ENCODE measurements at regions not wholly inside any gene's neighbourhood (a gene's known extent, or its start where the extent isn't known, plus 50 kb on each side); places are given as distances from the start of the nearest gene placed in this dataset.

DNA sequence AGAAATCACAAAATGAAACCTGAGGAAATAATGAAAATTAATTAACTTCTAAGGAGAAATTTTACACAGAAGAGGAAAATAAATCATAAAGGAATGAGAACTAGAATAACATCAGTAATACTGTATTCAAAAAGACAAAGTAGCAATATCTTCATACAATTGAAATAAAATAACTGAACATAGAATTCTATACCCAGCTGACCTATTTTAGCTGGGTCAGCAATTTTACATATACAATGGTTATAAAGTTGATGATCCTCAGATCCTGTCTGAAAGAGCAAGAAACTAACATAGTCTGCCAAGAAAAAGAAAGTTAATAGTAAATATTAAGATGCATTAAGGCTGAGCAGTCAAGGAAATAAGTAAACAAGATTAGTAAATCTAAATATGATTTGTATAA lies 93.0 kb upstream of the P3H2 start:
- no peak for DNase-seq
- TF ChIP-seq, protein P1, sequence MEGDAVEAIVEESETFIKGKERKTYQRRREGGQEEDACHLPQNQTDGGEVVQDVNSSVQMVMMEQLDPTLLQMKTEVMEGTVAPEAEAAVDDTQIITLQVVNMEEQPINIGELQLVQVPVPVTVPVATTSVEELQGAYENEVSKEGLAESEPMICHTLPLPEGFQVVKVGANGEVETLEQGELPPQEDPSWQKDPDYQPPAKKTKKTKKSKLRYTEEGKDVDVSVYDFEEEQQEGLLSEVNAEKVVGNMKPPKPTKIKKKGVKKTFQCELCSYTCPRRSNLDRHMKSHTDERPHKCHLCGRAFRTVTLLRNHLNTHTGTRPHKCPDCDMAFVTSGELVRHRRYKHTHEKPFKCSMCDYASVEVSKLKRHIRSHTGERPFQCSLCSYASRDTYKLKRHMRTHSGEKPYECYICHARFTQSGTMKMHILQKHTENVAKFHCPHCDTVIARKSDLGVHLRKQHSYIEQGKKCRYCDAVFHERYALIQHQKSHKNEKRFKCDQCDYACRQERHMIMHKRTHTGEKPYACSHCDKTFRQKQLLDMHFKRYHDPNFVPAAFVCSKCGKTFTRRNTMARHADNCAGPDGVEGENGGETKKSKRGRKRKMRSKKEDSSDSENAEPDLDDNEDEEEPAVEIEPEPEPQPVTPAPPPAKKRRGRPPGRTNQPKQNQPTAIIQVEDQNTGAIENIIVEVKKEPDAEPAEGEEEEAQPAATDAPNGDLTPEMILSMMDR (IDR thresholded peaks at IDR 0.05), result no peak
- TF ChIP-seq POLR2A (IDR thresholded peaks at IDR 0.05), result no peak

DNA sequence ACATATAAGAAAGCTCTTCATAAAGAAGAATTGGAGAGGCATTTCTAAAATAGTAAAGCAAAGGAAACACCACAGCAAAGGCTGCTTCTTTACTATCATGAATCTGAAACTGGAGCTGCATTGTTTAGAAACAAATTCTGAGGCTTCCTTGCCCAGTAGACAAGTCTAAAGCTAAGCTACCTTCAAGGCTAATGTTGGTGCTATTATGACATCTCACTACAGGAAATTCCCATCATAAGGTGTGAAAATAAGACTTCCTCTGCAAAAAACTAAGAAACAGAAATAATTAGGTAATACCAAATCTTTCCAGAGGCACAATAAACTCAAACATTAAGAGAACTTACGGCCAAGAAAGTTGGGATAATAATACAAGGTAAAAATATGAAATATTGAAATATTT lies 89.9 kb upstream of the P3H2 start:
- H3K36me3 ChIP-seq (replicated peaks in 1 of 2; ENCODE audit: insufficient read depth in 1 of 2, low read depth in 2 of 2), result no peaks in the 10 kb centered on the region
- 83 to 89% methylated on average over 1 of the region's 1 CpG for WGBS, 2 donors
- TF ChIP-seq, protein P1 (IDR thresholded peaks at IDR 0.05), result no peak
- no peaks in the 10 kb centered on the region for H3K4me1 ChIP-seq
- DNase-seq, result no peak
- no peak for ATAC-seq
- H3K4me3 ChIP-seq, result no peak overlapping the region
- intact Hi-C loops (cut with DNase I), result no loop called here
- H3K9me3 ChIP-seq, result no peaks in the 10 kb centered on the region
- H3K27ac ChIP-seq, result no peak overlapping the region
- no peaks in the 10 kb centered on the region for H3K27me3 ChIP-seq

More for the DNA sequence above, 93.0 kb upstream of the P3H2 start:
- Histone ChIP-seq H3K4me1 (no peaks in the 10 kb centered on the region), H3K27me3 (no peaks in the 10 kb centered on the region), H3K4me3 (no peak overlapping the region), H3K36me3 (replicated peaks in 1 of 2; ENCODE audit: insufficient read depth in 1 of 2, low read depth in 2 of 2) (no peaks in the 10 kb centered on the region), H3K9me3 (no peaks in the 10 kb centered on the region), H3K27ac (no peak overlapping the region)
- intact Hi-C loops (cut with DNase I), result no loop called here
- no peak for ATAC-seq

DNA sequence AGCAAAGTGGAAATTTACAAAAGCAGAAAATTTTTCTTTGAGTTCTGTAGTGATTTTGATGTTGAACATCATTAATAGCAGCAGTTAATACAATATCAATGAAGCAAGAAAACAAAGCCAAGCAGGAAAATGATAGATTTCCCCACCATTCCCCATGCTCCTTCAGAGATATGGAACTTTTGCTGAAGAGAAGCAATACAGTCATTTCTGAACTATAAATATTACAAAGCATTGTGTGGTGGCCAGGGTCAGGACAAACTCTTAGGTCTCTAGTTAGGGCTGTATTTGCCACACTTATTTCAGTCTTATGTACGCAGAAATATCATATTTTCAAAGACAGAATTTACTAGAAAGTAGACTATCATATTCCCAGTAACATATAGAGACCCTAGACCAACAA lies 88.8 kb upstream of the P3H2 start:
- intact Hi-C loops (cut with DNase I), result no loop called here
- WGBS, 2 donors, result 0 to 72% methylated on average over 1 of the region's 1 CpG
- no peak overlapping the region for H3K27ac ChIP-seq
- H3K27me3 ChIP-seq, result no peaks in the 10 kb centered on the region
- H3K9me3 ChIP-seq, result no peaks in the 10 kb centered on the region
- TF ChIP-seq, protein P1 (IDR thresholded peaks at IDR 0.05), result no peak
- TF ChIP-seq POLR2A (IDR thresholded peaks at IDR 0.05), result no peak
- no peaks in the 10 kb centered on the region for H3K4me1 ChIP-seq
- H3K36me3 ChIP-seq (replicated peaks in 1 of 2; ENCODE audit: insufficient read depth in 1 of 2, low read depth in 2 of 2), result no peaks in the 10 kb centered on the region
- DNase-seq (no peak), ATAC-seq (no peak)
- no peak overlapping the region for H3K4me3 ChIP-seq

DNA sequence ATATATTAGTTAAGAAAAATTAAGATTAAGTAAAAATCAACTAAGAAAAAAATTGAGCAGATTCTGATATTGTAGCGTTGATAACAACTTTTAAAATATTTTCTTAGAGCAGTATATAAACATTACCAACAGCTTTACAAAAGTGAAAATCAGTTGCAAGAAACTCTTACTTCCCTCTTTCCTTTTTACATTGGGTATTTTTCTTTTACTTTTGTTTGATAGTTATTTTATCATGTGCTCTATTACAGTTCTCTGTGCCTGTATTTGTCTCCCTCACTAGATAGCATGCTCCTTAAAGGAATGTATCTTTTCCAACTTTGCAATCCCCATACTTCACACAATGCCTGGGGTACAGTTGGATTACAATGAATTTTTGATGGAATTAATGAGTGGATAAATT lies 87.5 kb upstream of the P3H2 start:
- H3K4me1 ChIP-seq, result no peaks in the 10 kb centered on the region
- H3K27me3 ChIP-seq, result no peaks in the 10 kb centered on the region
- DNase-seq, result no peak
- H3K4me3 ChIP-seq, result no peak overlapping the region
- TF ChIP-seq, protein P1 (IDR thresholded peaks at IDR 0.05), result no peak
- TF ChIP-seq POLR2A (IDR thresholded peaks at IDR 0.05), result no peak
- intact Hi-C loops (cut with DNase I), result no loop called here
- H3K9me3 ChIP-seq, result no peaks in the 10 kb centered on the region
- no peak for ATAC-seq
- 80 to 85% methylated on average over 1 of the region's 1 CpG for WGBS, 2 donors
- no peak overlapping the region for H3K27ac ChIP-seq
- H3K36me3 ChIP-seq (replicated peaks in 1 of 2; ENCODE audit: insufficient read depth in 1 of 2, low read depth in 2 of 2), result no peaks in the 10 kb centered on the region

DNA sequence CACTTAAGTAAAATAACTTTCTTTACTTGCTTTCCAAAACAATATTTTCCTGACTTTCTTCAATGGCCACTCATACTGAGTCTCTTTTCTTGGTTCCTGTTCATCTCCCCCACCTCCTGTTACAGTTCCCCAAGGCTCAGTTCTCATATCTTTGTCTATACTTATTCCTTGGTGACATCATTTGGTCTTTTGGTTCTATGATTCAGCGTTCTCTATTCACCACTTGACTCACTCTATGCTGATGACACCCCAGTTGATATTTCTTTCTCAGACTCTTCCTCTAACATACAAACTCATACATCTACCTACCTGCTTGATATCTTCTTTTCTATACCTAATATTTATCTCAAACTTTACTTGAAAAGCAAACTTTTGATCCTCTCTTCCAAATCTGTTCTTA lies 85.0 kb upstream of the P3H2 start:
- 48 to 54% methylated on average over 1 of the region's 1 CpG for WGBS, 2 donors
- no peak for DNase-seq
- H3K27ac ChIP-seq, result no peak overlapping the region
- H3K4me1 ChIP-seq, result no peaks in the 10 kb centered on the region
- no peak overlapping the region for H3K4me3 ChIP-seq
- H3K27me3 ChIP-seq, result no peaks in the 10 kb centered on the region
- no peaks in the 10 kb centered on the region for H3K9me3 ChIP-seq
- TF ChIP-seq, protein P1 (IDR thresholded peaks at IDR 0.05), result no peak
- no peak for TF ChIP-seq POLR2A (IDR thresholded peaks at IDR 0.05)
- intact Hi-C loops (cut with DNase I), result no loop called here
- no peaks in the 10 kb centered on the region for H3K36me3 ChIP-seq (replicated peaks in 1 of 2; ENCODE audit: insufficient read depth in 1 of 2, low read depth in 2 of 2)
- no peak for ATAC-seq
